KOPT-K1 (cell line): ENCODE measurements at regions not wholly inside any gene's neighbourhood (a gene's known extent, or its start where the extent isn't known, plus 50 kb on each side); places are given as distances from the start of the nearest gene placed in this dataset.

Experiments
- H3K27ac ChIP-seq: fragments of 200-600 bp; sonication (generic); 2 replicates; pipeline ENCODE4 v1.5.1; 2016; ENCODE audit warnings: antibody characterized with exemption, mild to moderate bottlenecking, low read depth, low read length; ENCODE audit not compliant: poor library complexity, severe bottlenecking
- H3K36me3 ChIP-seq: fragments of 200-600 bp; sonication (generic); 2 replicates; pipeline ENCODE4 v1.5.1; 2017; ENCODE audit warnings: antibody characterized with exemption, mild to moderate bottlenecking, low read length, moderate library complexity; ENCODE audit not compliant: insufficient read depth
- H3K9me3 ChIP-seq: fragments of 200-600 bp; sonication (generic); 2 replicates; pipeline ENCODE4 v1.5.1; 2017; ENCODE audit warnings: antibody characterized with exemption, low read length, mild to moderate bottlenecking; ENCODE audit not compliant: insufficient read depth, poor library complexity, severe bottlenecking

DNA sequence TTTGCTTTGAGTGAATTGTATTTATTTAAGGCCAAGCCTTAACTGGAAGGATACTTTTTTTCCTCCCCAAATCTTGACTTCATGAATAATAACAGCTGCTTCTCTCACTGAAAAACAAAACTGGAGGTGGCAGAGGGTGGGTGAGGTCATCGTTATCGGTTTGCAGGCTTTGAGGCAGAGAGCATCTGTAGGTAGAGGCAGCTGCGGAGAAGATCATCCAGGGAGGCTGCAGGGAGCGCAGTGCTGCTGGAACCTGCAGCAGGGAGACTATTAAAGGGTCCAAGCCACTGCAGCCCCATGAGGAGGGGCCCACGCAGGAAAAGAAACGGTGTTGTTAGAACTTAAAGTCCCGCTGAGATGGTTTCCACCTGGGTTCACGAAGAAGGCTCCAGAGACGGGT, 112.1 kb upstream of the SDK1 start:
- H3K9me3 ChIP-seq = no peaks in the 10 kb centered on the region
- no peaks in the 10 kb centered on the region for H3K36me3 ChIP-seq
- no peak overlapping the region for H3K27ac ChIP-seq

- H3K27ac ChIP-seq = no peak overlapping the region
- H3K9me3 ChIP-seq = no peaks in the 10 kb centered on the region
- no peaks in the 10 kb centered on the region for H3K36me3 ChIP-seq
Observed at GRCh38 chr7:3191548-3191947, 109.5 kb upstream of the SDK1 start.

- H3K27ac ChIP-seq = no peak overlapping the region
- no peaks in the 10 kb centered on the region for H3K9me3 ChIP-seq
- H3K36me3 ChIP-seq = no peaks in the 10 kb centered on the region
Observed at GRCh38 chr7:3192669-3193068, 108.4 kb upstream of the SDK1 start.

DNA sequence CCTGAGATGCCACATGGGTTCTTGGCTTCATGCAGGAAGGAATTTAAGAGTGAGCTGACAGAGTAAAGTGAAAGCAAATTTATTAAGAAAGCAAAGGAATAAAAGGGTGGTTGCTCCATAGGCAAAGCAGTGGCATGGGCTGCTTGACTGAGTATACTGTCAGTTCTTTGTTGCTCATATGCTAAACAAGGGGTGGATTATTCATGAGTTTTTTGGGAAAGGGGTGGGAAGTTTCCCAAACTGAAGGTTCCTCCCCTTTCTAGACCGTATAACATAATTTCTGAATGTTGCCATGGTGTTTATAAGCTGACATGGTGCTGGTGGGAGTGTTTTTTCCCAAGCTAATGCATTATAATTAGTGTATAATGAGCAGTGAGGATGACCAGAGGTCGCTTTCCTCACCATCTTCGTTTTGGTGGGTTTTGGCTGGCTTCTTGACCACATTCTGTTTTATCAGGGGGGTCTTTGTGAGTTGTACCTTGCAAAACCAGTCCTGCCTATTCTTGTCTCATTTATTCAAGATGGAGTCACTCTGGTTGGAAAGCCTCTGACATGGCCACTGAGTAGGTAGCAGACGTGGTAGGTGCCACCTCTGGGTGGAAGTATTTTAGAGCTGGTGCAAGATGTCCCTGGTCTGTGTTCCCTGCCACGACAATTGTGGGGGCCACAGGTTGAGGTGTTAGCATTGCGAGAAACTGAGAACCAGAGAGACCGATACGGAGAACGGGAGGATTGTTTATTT, 107.5 kb upstream of the SDK1 start:
- no peaks in the 10 kb centered on the region for H3K9me3 ChIP-seq
- no peak overlapping the region for H3K27ac ChIP-seq
- no peaks in the 10 kb centered on the region for H3K36me3 ChIP-seq

- no peaks in the 10 kb centered on the region for H3K9me3 ChIP-seq
- no peaks in the 10 kb centered on the region for H3K36me3 ChIP-seq
- H3K27ac ChIP-seq = no peak overlapping the region
Observed at GRCh38 chr7:3194501-3195141, 106.4 kb upstream of the SDK1 start.

DNA sequence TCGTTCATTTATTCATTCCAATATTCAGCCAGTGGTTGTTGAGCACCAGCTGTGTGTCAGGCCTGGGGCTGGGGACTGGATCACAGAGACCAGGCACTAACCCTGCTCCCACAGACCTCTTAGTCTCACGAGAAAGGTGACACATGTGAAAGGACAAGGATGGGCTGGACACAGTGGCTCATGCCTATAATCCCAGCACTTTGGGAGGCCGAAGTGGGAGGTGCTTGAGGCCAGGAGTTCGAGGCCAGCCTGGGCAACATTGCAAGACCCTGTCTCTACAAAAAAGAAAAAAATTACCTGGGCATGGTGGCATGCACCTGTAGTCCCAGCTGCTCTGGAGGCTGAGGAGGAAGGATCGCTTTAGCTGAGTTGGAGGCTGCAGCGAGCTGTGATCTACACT, 105.9 kb upstream of the SDK1 start:
- Histone ChIP-seq H3K9me3 (no peaks in the 10 kb centered on the region), H3K27ac (no peak overlapping the region), H3K36me3 (no peaks in the 10 kb centered on the region)

GRCh38 chr7:3196629-3197400, 104.2 kb upstream of the SDK1 start:
- H3K9me3 ChIP-seq = no peaks in the 10 kb centered on the region
- no peaks in the 10 kb centered on the region for H3K36me3 ChIP-seq
- no peak overlapping the region for H3K27ac ChIP-seq

- no peaks in the 10 kb centered on the region for H3K9me3 ChIP-seq
- no peaks in the 10 kb centered on the region for H3K36me3 ChIP-seq
- no peak overlapping the region for H3K27ac ChIP-seq
Observed at GRCh38 chr7:3197567-3198213, 103.4 kb upstream of the SDK1 start.

DNA sequence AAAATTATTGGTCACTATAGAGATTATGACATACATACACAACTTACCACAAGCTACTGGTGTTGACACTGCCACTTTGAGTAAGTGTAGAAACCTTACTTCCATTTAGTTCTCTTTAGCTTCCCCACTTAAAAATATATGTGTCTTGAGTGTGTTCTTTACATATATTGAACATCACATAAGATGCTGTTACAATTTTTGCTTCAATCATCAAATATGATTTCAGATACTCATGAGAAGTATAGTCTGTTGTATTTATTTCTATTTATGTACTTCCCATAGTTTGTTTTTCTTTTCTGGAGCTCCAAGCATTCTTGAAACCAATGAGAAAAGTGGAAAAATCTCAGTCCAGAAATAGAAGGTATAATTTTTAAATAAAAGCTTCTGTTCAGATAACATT, 102.7 kb upstream of the SDK1 start:
- Histone ChIP-seq H3K27ac (no peak overlapping the region), H3K9me3 (no peaks in the 10 kb centered on the region), H3K36me3 (no peaks in the 10 kb centered on the region)

GRCh38 chr7:3200504-3200903, 100.5 kb upstream of the SDK1 start:
- H3K27ac ChIP-seq = no peak overlapping the region

DNA sequence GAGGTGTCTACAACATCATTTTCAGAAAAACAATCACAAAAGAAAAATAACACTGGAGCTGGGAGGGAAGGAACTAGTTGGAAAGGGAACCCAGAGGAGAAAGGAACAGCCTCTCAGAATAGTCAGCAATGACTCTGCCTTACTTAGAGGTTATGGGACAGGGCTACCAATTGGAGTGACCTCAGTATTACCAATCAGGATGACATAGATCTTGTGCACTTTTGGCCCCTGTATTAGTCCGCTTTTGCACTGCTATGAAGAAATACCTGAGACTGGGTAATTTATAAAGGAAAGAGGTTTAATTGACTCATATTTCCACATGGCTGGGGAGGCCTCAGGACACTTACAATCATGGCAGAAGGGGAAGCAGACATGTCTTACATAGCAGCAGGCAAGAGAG, 99.7 kb upstream of the SDK1 start:
- no peak overlapping the region for H3K27ac ChIP-seq
- no peaks in the 10 kb centered on the region for H3K36me3 ChIP-seq
- no peaks in the 10 kb centered on the region for H3K9me3 ChIP-seq

More at GRCh38 chr7:3200504-3200903, 100.5 kb upstream of the SDK1 start:
- H3K9me3 ChIP-seq = no peaks in the 10 kb centered on the region
- H3K36me3 ChIP-seq = no peaks in the 10 kb centered on the region

DNA sequence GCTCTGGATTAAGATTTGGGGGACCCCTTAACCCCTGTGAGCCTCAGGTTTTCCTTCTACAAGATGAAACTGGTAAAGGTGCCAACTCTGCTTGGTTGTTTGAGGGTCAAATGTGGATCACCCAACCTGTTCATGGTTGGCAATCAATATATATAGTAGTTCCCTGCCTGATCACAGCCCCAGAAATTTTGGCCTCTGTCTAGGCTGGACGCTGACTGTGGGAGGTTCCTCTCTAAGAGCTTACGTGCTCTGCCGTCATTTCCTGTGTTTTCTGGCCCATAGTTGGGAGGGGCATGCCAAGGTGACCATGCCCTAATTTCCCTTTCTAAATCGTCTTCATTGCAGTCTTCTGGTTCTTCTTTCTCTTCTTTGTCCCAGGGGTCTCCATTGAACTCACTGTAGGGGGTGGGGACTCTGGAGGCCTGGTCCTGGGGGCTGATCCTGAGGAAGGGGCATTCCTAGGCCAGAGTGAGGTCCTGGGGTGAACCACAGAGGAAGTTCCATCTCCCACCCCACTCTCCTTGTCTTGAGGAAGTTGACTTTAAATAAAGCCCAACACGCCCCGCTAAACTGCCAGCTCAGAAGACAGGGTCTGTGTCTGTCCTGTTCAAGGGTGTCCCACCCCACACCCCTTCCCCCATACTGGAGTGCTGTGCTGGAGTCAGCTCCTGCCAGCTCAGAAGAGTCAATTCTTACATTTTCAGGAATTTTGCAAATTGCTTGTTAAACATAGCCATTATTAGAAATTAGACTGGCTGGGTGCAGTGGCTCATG, 98.9 kb upstream of the SDK1 start:
- Histone ChIP-seq H3K36me3 (no peaks in the 10 kb centered on the region), H3K9me3 (no peaks in the 10 kb centered on the region), H3K27ac (no peak overlapping the region)

- Histone ChIP-seq H3K9me3 (no peaks in the 10 kb centered on the region), H3K36me3 (no peaks in the 10 kb centered on the region), H3K27ac (no peak overlapping the region)
Observed at GRCh38 chr7:3204526-3204925, 96.5 kb upstream of the SDK1 start.

DNA sequence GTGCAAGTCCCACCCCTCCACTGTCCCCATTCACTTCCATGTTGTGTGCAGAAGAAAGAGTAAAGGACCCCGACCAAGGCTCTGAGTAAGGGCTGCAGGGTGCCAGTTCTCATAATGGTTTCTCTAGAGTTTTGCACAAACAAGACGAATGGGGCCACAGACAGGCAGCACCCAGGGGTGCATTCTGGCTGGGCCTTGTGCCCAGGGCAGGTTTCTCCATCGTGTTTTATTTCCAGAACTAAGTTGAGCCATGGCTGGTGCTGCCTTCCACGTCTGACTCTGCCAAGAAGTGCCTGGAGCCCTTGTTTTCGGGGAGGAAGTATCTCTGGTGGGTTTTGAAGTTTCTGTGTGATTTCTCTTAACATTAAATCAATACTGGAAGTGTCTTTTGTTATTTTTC, 95.0 kb upstream of the SDK1 start:
- Histone ChIP-seq H3K27ac (no peak overlapping the region), H3K9me3 (no peaks in the 10 kb centered on the region), H3K36me3 (no peaks in the 10 kb centered on the region)
